ENCODE measurements at regions not wholly inside any gene's neighbourhood (a gene's known extent, or its start where the extent isn't known, plus 50 kb on each side); places are given as distances from the start of the nearest gene placed in this dataset.

- DNase-seq (no peak), ATAC-seq (replicated peaks) (no peak)
- Mint-ChIP-seq H3K36me3 (ENCODE audit: insufficient read depth) (no peaks in the 10 kb centered on the region), H3K4me3 (no peak overlapping the region), H3K9me3 (no peaks in the 10 kb centered on the region), H3K27ac (no peak overlapping the region), H3K27me3 (peaks cover 0 to 10% of the 10 kb centered on the region in 2 donors), H3K4me1 (ENCODE audit: low read depth in 2 of 2) (peaks cover 0 to 2% of the 10 kb centered on the region in 2 donors)
These were observed 89.2 kb upstream of the RAP2B start for GRCh38 chr3:153072856-153073255.

- Mint-ChIP-seq H3K27ac (no peak overlapping the region), H3K27me3 (peaks cover 0 to 6% of the 10 kb centered on the region in 2 donors), H3K36me3 (ENCODE audit: insufficient read depth) (no peaks in the 10 kb centered on the region), H3K9me3 (no peaks in the 10 kb centered on the region), H3K4me3 (no peak overlapping the region), H3K4me1 (ENCODE audit: low read depth in 2 of 2) (peaks cover 0 to 2% of the 10 kb centered on the region in 2 donors)
- DNase-seq (no peak), ATAC-seq (replicated peaks) (no peak)
These were observed 88.4 kb upstream of the RAP2B start for GRCh38 chr3:153073636-153074035.

GRCh38 chr3:153078826-153079225 lies 83.2 kb upstream of the RAP2B start:
- H3K27me3 Mint-ChIP-seq: peaks cover 6% of the 10 kb centered on the region in 2 donors
- no peaks in the 10 kb centered on the region for H3K9me3 Mint-ChIP-seq
- peaks cover 0 to 2% of the 10 kb centered on the region in 2 donors for H3K4me1 Mint-ChIP-seq (ENCODE audit: low read depth in 2 of 2)
- no peak overlapping the region for H3K4me3 Mint-ChIP-seq
- DNase-seq (no peak), ATAC-seq (replicated peaks) (no peak)
- no peak overlapping the region for H3K27ac Mint-ChIP-seq
- H3K36me3 Mint-ChIP-seq (ENCODE audit: insufficient read depth): no peaks in the 10 kb centered on the region

- DNase-seq (no peak), ATAC-seq (replicated peaks) (no peak)
- no peak overlapping the region for H3K27ac Mint-ChIP-seq
- H3K27me3 Mint-ChIP-seq: peaks cover 6% of the 10 kb centered on the region in 2 donors
- H3K4me3 Mint-ChIP-seq: no peak overlapping the region
- H3K36me3 Mint-ChIP-seq (ENCODE audit: insufficient read depth): no peaks in the 10 kb centered on the region
- H3K4me1 Mint-ChIP-seq (ENCODE audit: low read depth in 2 of 2): peaks cover 0 to 2% of the 10 kb centered on the region in 2 donors
- H3K9me3 Mint-ChIP-seq: no peaks in the 10 kb centered on the region
These were observed 82.6 kb upstream of the RAP2B start for GRCh38 chr3:153079386-153079785.

- H3K27ac Mint-ChIP-seq: no peak overlapping the region
- no peak for ATAC-seq (replicated peaks)
These were observed 81.2 kb upstream of the RAP2B start for GRCh38 chr3:153080778-153081240.

GRCh38 chr3:153084431-153084830 lies 77.6 kb upstream of the RAP2B start:
- no peaks in the 10 kb centered on the region for H3K36me3 Mint-ChIP-seq (ENCODE audit: insufficient read depth)
- no peak for DNase-seq
- H3K27ac Mint-ChIP-seq: no peak overlapping the region

More at GRCh38 chr3:153080778-153081240, 81.2 kb upstream of the RAP2B start:
- no peak overlapping the region for H3K4me3 Mint-ChIP-seq
- H3K27me3 Mint-ChIP-seq: peaks cover 6% of the 10 kb centered on the region in 2 donors
- H3K4me1 Mint-ChIP-seq (ENCODE audit: low read depth in 2 of 2): peaks cover 0 to 2% of the 10 kb centered on the region in 2 donors
- H3K36me3 Mint-ChIP-seq (ENCODE audit: insufficient read depth): no peaks in the 10 kb centered on the region
- no peak for DNase-seq
- no peaks in the 10 kb centered on the region for H3K9me3 Mint-ChIP-seq

GRCh38 chr3:153087595-153088566 lies 74.1 kb upstream of the RAP2B start:
- no peaks in the 10 kb centered on the region for H3K9me3 Mint-ChIP-seq
- peaks cover 6% of the 10 kb centered on the region in 2 donors for H3K27me3 Mint-ChIP-seq
- DNase-seq: no peak
- H3K36me3 Mint-ChIP-seq (ENCODE audit: insufficient read depth): no peaks in the 10 kb centered on the region
- peaks cover 2 to 7% of the 10 kb centered on the region in 2 donors for H3K4me1 Mint-ChIP-seq (ENCODE audit: low read depth in 2 of 2)
- H3K4me3 Mint-ChIP-seq: no peak overlapping the region
- no peak for ATAC-seq (replicated peaks)
- H3K27ac Mint-ChIP-seq: no peak overlapping the region

More at GRCh38 chr3:153084431-153084830, 77.6 kb upstream of the RAP2B start:
- ATAC-seq (replicated peaks): no peak
- Mint-ChIP-seq H3K4me3 (no peak overlapping the region), H3K9me3 (no peaks in the 10 kb centered on the region), H3K27me3 (peaks cover 6% of the 10 kb centered on the region in 2 donors), H3K4me1 (ENCODE audit: low read depth in 2 of 2) (no peaks in the 10 kb centered on the region)

GRCh38 chr3:153089620-153090019 lies 72.4 kb upstream of the RAP2B start:
- Mint-ChIP-seq H3K4me3 (no peak overlapping the region), H3K36me3 (ENCODE audit: insufficient read depth) (no peaks in the 10 kb centered on the region), H3K27ac (no peak overlapping the region), H3K27me3 (peaks cover 0 to 6% of the 10 kb centered on the region in 2 donors), H3K4me1 (ENCODE audit: low read depth in 2 of 2) (peaks cover 2 to 7% of the 10 kb centered on the region in 2 donors), H3K9me3 (no peaks in the 10 kb centered on the region)
- no peak for DNase-seq
- ATAC-seq (replicated peaks): no peak

GRCh38 chr3:153090973-153091372 lies 71.1 kb upstream of the RAP2B start:
- H3K36me3 Mint-ChIP-seq (ENCODE audit: insufficient read depth): no peaks in the 10 kb centered on the region
- DNase-seq (no peak), ATAC-seq (replicated peaks) (no peak)
- no peak overlapping the region for H3K4me3 Mint-ChIP-seq
- no peak overlapping the region for H3K27ac Mint-ChIP-seq
- H3K4me1 Mint-ChIP-seq (ENCODE audit: low read depth in 2 of 2): peaks cover 2 to 7% of the 10 kb centered on the region in 2 donors
- peaks cover 0 to 6% of the 10 kb centered on the region in 2 donors for H3K27me3 Mint-ChIP-seq
- no peaks in the 10 kb centered on the region for H3K9me3 Mint-ChIP-seq

GRCh38 chr3:153093629-153094028 lies 68.4 kb upstream of the RAP2B start:
- Mint-ChIP-seq H3K4me1 (ENCODE audit: low read depth in 2 of 2) (peaks cover 2 to 7% of the 10 kb centered on the region in 2 donors), H3K4me3 (no peak overlapping the region), H3K9me3 (no peaks in the 10 kb centered on the region), H3K36me3 (ENCODE audit: insufficient read depth) (no peaks in the 10 kb centered on the region), H3K27me3 (no peaks in the 10 kb centered on the region), H3K27ac (no peak overlapping the region)
- ATAC-seq (replicated peaks) (no peak), DNase-seq (no peak)

GRCh38 chr3:153094386-153094785 lies 67.6 kb upstream of the RAP2B start:
- no peak for DNase-seq
- H3K4me1 Mint-ChIP-seq (ENCODE audit: low read depth in 2 of 2): peaks cover 2 to 7% of the 10 kb centered on the region in 2 donors
- H3K27ac Mint-ChIP-seq: no peak overlapping the region
- ATAC-seq (replicated peaks): no peak
- no peaks in the 10 kb centered on the region for H3K36me3 Mint-ChIP-seq (ENCODE audit: insufficient read depth)
- H3K4me3 Mint-ChIP-seq: no peak overlapping the region
- no peaks in the 10 kb centered on the region for H3K9me3 Mint-ChIP-seq
- H3K27me3 Mint-ChIP-seq: no peaks in the 10 kb centered on the region

GRCh38 chr3:153095441-153095840 lies 66.6 kb upstream of the RAP2B start:
- H3K36me3 Mint-ChIP-seq (ENCODE audit: insufficient read depth): no peaks in the 10 kb centered on the region
- ATAC-seq (replicated peaks) (no peak), DNase-seq (no peak)

GRCh38 chr3:153096731-153097131 lies 65.3 kb upstream of the RAP2B start:
- DNase-seq (no peak), ATAC-seq (replicated peaks) (no peak)
- no peaks in the 10 kb centered on the region for H3K36me3 Mint-ChIP-seq (ENCODE audit: insufficient read depth)
- no peaks in the 10 kb centered on the region for H3K9me3 Mint-ChIP-seq
- H3K27me3 Mint-ChIP-seq: no peaks in the 10 kb centered on the region
- H3K4me1 Mint-ChIP-seq (ENCODE audit: low read depth in 2 of 2): no peaks in the 10 kb centered on the region
- no peak overlapping the region for H3K4me3 Mint-ChIP-seq
- H3K27ac Mint-ChIP-seq: no peak overlapping the region

More at GRCh38 chr3:153095441-153095840, 66.6 kb upstream of the RAP2B start:
- Mint-ChIP-seq H3K27ac (no peak overlapping the region), H3K4me1 (ENCODE audit: low read depth in 2 of 2) (peaks cover 2 to 7% of the 10 kb centered on the region in 2 donors), H3K9me3 (no peaks in the 10 kb centered on the region), H3K27me3 (no peaks in the 10 kb centered on the region), H3K4me3 (no peak overlapping the region)

GRCh38 chr3:153097213-153097612 lies 64.8 kb upstream of the RAP2B start:
- Mint-ChIP-seq H3K27ac (no peak overlapping the region), H3K4me1 (ENCODE audit: low read depth in 2 of 2) (no peaks in the 10 kb centered on the region), H3K4me3 (no peak overlapping the region), H3K9me3 (no peaks in the 10 kb centered on the region), H3K27me3 (no peaks in the 10 kb centered on the region), H3K36me3 (ENCODE audit: insufficient read depth) (no peaks in the 10 kb centered on the region)
- DNase-seq (no peak), ATAC-seq (replicated peaks) (no peak)

All from effector memory CD8-positive, alpha-beta T cell (primary cell).